NT2/D1 (cell line): ENCODE measurements at regions not wholly inside any gene's neighbourhood (a gene's known extent, or its start where the extent isn't known, plus 50 kb on each side); places are given as distances from the start of the nearest gene placed in this dataset.

ENCODE experiments used
- SUZ12 ChIP-seq: IDR thresholded peaks from 2 replicates; pipeline ENCODE4 v1.6.1; 2011; ENCODE audit not compliant: insufficient read length, insufficient read depth; ENCODE audit errors: extremely low read depth
- ZNF274 ChIP-seq: IDR thresholded peaks from 2 replicates; pipeline ENCODE4 v1.6.1; 2011; ENCODE audit warnings: mild to moderate bottlenecking, low read depth, low read length

GRCh38 chr6:126804332-126805064 lies 314.0 kb upstream of the RSPO3 start:
- TF ChIP-seq SUZ12 (no peak), ZNF274 (no peak)
